SH-SY5Y (cell line): ENCODE measurements at regions not wholly inside any gene's neighbourhood (a gene's known extent, or its start where the extent isn't known, plus 50 kb on each side); places are given as distances from the start of the nearest gene placed in this dataset.

Experiments used
- GATA2 ChIP-seq: IDR thresholded peaks from 2 replicates; pipeline ENCODE4 v1.6.1; 2011; ENCODE audit warnings: mild to moderate bottlenecking, low read depth, low read length
- GATA3 ChIP-seq: IDR thresholded peaks from 2 replicates; pipeline ENCODE4 v1.6.1; 2011; ENCODE audit warnings: low read depth, mild to moderate bottlenecking, low read length, moderate library complexity

DNA sequence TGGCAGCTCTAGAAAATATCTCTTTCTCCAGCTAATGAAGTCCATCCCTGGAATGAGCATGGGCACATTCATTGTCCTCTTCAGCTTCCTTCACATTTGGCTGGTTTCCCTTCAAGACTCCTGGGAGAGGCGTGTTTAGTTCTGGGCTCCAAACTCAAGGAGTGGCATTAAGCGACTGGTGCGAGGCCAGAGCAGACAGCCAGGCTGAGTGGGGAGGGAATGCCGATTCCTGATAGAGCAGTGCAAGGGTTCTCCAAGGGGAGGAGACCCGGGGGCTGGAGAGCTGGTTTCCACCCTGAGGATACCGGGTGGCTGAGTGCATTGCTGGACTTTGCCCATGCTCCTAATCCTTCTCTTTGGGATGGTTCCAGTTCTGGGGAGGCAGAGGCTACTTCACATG, 372.1 kb downstream of the RPS24 start:
- TF ChIP-seq GATA3: no peak
- no peak for TF ChIP-seq GATA2

GRCh38 chr10:78406648-78407008, 373.0 kb downstream of the RPS24 start:
- TF ChIP-seq GATA3 (no peak), GATA2 (no peak)

DNA sequence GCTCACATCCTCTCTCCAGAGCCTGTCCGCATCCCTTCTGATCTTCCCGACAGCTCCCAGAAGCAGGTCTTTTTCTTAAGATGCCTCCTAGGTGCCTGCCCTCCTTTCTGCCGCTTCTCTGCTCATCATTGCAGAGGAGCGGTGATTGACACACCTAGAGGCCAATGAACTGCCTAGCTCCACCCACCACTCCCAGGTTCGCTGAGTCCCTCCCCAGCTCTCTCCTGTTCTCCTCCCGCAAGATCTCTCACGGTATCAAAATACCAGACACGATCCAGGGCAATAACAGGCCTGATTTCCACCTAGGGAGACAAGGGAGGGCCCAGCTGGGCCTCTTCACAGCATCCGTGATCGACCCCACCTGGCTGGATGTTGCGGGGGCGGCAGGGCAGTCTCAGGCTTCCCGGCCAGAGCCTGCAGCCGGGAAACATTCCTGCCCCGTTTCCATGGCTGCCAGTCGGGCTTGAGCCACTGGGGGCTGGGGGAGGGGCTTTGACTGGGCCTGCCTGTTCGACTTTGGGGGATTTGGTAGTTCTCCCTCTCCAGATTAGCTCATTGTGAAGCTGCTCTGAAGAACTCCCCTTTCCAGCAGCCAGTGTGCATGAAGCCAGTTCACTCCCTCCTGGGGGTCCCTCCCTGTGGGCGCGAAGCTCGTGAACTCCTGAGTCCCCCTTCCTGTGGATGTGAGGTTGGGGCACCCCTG, 373.5 kb downstream of the RPS24 start:
- 0 out of 2 replicates have a peak, but pooled peaks have one; percentile 6 for TF ChIP-seq GATA2
- TF ChIP-seq GATA3: no peak

GRCh38 chr10:78407966-78408365, 374.3 kb downstream of the RPS24 start:
- TF ChIP-seq GATA3: no peak
- TF ChIP-seq GATA2: no peak

- TF ChIP-seq GATA2 (no peak), GATA3 (no peak)
Measured at GRCh38 chr10:78408671-78409472, 375.2 kb downstream of the RPS24 start.

DNA sequence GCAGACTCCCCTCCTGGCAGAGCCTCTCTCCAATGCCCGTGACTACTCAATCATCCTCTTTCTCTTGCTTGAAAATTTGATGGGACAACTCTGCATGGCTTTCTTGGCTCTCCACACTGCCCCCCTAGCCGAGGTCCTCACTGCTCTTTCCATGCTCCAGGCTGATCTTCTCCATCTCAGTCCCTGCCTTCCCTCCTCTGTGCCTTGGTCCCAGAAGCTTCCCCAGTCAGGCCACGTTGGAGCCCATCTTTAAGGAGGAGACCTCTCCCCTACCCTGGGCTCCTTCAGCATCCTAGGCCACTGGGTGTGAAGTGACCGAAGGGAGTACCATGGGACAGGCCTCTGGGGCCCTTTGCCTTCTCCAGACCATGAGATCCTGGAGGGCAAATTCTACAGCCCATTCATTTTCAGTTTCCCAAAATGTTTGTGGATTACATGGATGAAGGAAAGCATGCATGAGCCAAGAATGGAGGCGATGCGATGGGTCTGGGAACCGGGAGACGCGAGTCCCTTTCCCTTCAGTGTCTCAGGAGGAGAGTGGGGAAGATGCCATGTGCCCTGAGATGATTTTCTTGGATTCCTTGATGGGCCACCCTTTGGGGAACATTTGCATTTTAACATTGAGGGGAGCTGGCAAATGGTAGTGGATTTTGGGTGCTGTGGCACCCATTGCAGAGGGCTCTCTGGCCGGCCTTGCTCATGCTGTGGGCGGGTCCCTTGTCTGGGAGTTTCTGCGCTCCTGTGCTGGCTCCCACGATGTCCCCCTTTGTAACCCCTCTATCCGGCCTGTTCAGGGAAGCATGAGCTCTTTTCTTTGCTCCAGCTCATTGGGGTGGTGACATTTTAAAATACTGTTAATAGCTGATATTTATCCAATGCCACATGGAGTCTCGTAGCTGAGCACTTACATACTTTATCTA, 376.6 kb downstream of the RPS24 start:
- TF ChIP-seq GATA3 (no peak), GATA2 (no peak)

DNA sequence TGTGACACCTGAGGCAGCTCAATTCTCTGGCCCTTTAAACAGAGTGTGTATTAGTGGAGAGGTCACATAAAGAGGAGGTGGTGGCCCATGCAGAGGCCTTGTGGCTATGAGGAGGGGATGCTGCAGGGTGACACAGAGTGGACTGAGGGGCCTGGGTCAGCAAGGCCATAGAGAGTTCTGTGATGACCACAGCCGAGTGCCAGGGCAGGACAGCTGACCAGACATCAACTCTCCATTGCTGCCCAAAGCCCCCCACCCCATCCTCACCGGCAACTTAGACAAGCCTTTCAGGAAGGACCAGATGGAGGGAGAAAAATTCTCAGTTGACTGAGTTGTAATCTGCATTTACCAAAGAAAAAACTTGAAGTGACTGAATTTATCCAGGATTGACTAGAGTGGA, 378.1 kb downstream of the RPS24 start:
- TF ChIP-seq GATA2 (no peak), GATA3 (no peak)

DNA sequence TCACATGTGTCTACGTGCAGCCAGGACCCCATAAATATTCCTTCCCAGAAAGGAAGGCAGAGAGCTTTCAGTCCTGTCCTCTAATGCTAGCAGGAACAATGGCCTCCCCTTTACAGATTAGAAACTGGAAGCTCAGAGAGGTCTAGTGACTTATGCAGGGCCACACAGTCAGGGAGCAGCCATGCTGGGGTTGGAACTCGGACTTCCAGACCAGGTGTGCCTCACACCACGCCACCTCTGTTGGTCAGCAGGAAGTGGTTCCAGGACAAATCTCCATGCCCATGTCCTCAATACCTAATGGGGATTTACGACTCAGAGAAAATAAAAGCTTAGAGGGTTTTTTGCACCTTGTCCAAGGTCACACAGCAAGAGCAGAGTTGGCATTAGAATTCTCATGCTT, 378.9 kb downstream of the RPS24 start:
- no peak for TF ChIP-seq GATA2
- TF ChIP-seq GATA3: no peak

DNA sequence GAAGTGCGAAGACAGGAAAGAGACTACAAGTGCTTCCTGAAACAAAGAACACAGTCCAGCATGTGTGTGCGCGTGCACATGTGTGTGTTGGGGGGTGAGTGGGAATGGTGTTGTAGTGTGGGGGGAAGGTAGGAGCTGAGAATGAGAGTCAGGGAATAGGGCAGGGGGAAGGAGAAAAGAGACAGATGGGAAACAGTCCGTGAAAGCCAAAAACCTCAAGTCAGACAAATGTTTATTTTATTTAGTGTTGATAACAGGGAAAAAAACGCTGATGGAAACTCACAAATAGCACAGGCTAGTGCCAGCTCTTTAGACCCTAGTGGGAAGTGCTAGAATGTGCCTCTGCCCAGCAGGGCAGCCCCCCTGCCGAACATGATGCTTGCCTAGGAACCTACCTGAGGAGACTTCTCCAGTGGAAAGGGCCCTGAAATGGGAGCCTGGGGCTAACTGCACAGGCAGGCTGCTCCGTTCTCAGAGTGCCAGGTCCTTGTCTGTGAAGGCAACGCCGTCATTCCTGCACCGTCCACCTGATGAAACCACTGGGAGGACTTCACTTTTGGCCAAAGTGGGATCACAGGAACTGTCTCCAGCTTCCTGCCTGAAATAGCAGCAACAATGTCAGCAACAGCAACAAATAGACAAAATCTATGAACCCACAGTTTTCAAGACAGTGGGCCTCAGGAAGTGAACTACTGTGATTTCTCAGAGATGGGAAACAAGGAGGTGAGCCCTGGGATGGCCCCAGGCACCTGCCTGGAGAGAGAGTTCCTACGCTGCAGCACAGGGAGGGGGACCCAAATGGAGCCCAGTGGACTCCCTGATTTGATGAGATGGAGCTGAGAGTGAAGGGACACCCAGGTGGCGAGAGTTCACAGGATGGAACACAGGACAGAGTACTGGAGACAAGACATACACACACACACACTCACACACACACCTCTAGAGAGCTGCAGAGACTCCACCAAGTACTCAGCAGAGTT, 379.7 kb downstream of the RPS24 start:
- TF ChIP-seq GATA2: no peak
- no peak for TF ChIP-seq GATA3

DNA sequence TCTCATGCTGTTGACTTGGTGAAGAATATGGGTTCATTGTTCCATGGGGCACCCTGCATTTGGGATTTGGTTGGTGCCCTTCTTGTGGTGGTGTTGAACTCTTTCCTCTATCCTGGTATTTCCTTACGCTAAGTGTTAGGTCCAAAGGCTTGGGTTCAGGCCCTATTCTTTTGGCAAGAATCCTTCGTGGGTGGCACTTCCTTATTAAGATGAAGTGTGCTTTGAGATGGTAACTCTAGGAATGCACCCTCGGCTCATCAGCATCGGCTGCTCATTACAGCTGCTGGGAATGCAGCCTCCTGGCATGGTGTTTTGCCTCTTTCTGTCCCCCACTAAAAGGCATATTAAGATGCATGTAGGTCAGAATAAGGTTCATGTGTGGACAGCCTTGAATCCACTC, 380.7 kb downstream of the RPS24 start:
- TF ChIP-seq GATA2 (no peak), GATA3 (no peak)

DNA sequence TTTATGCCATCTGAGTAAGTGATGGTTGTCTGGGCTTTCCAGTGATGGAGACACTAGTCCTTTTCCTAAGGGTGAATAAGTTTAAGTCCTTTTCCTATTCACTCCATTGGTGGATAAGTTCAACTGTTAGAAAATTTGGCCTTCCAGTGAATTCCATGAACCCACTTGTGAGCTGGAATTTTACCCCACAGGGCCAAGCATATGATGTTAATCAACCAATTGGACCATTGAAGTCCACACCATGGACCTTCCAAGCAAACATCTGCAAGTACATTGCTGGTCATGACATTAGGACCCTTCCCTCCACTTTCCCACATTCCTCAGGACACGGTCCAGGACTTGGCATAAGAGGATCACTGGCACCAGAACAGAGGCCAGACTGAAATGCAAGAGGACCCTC, 381.4 kb downstream of the RPS24 start:
- TF ChIP-seq GATA2: no peak
- TF ChIP-seq GATA3: no peak

GRCh38 chr10:78416031-78417011, 382.7 kb downstream of the RPS24 start:
- TF ChIP-seq GATA2: no peak
